ENCODE measurements at regions not wholly inside any gene's neighbourhood (a gene's known extent, or its start where the extent isn't known, plus 50 kb on each side); places are given as distances from the start of the nearest gene placed in this dataset.

DNA sequence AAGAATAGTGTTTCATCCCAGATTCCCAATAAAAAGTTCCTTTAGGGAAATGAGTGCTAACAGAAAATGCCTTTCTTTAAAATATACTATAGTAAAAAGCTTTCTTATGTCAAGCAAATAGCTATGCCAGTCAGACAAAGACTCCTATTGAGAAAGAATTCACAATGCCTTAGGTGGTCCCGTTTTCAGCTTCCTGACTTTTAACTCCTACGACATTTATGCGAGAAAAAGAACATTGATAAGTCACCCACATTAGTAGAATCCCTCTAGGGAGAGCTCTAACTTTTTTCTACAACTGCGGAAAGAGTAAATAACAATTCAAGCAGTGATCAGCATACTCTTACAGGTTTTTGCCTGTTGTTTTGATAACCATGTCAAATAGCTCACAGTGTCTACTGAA lies 750.8 kb upstream of the ACVR2A start:
- ChIA-PET POLR2A (no interaction called here), CTCF (no interaction called here)
- intact Hi-C loops (cut with micrococcal nuclease) = no loop called here
- Mint-ChIP-seq H3K4me1 (no peaks in the 10 kb centered on the region), H3K27me3 (no peaks in the 10 kb centered on the region), H3K4me3 (no peak overlapping the region), H3K9me3 (no peaks in the 10 kb centered on the region), H3K27ac (no peak overlapping the region), H3K36me3 (ENCODE audit: low read depth) (no peaks in the 10 kb centered on the region)
- no peak for TF ChIP-seq CTCF (IDR thresholded peaks at IDR 0.05)
- no peak for ATAC-seq (ENCODE audit: low read depth)
- no peak for DNase-seq

DNA sequence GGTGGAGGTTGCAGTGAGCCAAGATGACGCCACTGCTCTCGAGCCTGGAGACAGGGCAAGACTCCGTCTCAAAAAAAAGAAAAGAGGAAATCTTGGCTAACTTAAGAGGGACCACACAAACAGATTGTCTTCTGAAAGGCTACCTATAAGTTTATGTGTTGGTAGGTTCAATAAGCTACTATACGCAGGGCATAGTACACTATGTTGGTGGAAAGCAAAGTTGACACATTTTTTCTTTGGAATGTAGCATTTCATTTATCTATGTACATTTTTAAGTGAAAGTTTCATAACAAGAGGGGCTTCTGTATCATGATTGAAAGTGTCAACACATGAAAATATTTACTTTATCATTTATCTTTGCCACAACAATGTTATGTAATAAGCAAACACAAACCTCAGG lies 752.6 kb upstream of the ACVR2A start:
- no peak overlapping the region for H3K4me3 Mint-ChIP-seq
- no peaks in the 10 kb centered on the region for H3K36me3 Mint-ChIP-seq (ENCODE audit: low read depth)
- POLR2A ChIA-PET = no interaction called here
- CTCF ChIA-PET = interaction anchor here (2.0 kb wide), 1 partner anchor 10 kb away, joined by 5 read pairs; no protein-coding TSS in a partner anchor
- intact Hi-C loops (cut with micrococcal nuclease) = no loop called here
- ATAC-seq (ENCODE audit: low read depth) (no peak), DNase-seq (no peak)
- H3K4me1 Mint-ChIP-seq = no peaks in the 10 kb centered on the region
- no peaks in the 10 kb centered on the region for H3K27me3 Mint-ChIP-seq
- H3K9me3 Mint-ChIP-seq = no peaks in the 10 kb centered on the region
- no peak overlapping the region for H3K27ac Mint-ChIP-seq
- no peak for TF ChIP-seq CTCF (IDR thresholded peaks at IDR 0.05)

- CTCF ChIA-PET = interaction anchor here (2.0 kb wide), 1 partner anchor 9 kb away, joined by 5 read pairs; no protein-coding TSS in a partner anchor
- POLR2A ChIA-PET = no interaction called here
- ATAC-seq (ENCODE audit: low read depth) = no peak
- no peak for DNase-seq
- no peaks in the 10 kb centered on the region for H3K9me3 Mint-ChIP-seq
- H3K36me3 Mint-ChIP-seq (ENCODE audit: low read depth) = no peaks in the 10 kb centered on the region
- no peak overlapping the region for H3K4me3 Mint-ChIP-seq
- no peaks in the 10 kb centered on the region for H3K4me1 Mint-ChIP-seq
- no peaks in the 10 kb centered on the region for H3K27me3 Mint-ChIP-seq
- no peak for TF ChIP-seq CTCF (IDR thresholded peaks at IDR 0.05)
- H3K27ac Mint-ChIP-seq = no peak overlapping the region
- intact Hi-C loops (cut with micrococcal nuclease) = no loop called here
These were observed 753.4 kb upstream of the ACVR2A start for GRCh38 chr2:147091448-147091847.

DNA sequence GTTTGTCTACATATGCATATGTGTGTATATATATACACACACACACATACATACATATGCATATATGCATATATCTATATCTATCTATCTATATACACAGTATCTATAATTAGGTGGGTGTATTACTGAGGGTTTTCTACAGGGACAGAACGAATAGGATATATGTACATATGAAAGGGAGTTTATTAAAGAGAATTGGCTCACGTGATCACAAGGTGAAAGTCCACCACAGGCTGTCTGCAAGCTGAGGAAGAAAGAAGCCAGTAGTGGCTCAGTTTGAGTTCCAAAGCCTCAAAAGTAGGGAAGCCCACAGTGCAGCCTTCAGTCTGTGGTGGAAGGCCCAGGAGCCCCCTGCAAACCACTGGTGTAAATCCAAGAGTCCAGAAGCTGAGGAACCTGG lies 756.0 kb upstream of the ACVR2A start:
- no peaks in the 10 kb centered on the region for H3K27me3 Mint-ChIP-seq
- intact Hi-C loops (cut with micrococcal nuclease) = no loop called here

DNA sequence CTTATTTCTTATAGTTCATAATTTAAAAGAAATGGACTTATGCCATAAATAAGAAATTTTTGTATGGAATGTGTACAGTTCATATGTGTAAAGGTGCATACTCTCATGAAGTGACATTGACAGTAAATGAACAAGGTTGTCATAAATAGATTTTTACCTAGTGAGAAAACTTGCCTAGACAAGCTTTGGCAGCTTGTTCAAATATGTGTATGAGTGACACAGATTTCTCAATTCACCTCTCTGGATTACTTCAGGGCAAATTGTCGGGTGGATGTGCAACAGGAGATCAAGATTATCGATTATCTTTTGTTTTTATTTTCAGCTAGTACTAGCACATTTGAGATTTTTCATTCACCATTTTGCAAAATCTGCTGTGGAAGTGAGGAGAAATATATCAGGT lies 758.1 kb upstream of the ACVR2A start:
- Mint-ChIP-seq H3K27ac (no peak overlapping the region), H3K9me3 (no peaks in the 10 kb centered on the region), H3K4me1 (no peaks in the 10 kb centered on the region), H3K36me3 (ENCODE audit: low read depth) (no peaks in the 10 kb centered on the region), H3K4me3 (no peak overlapping the region), H3K27me3 (no peaks in the 10 kb centered on the region)
- no peak for TF ChIP-seq CTCF (IDR thresholded peaks at IDR 0.05)
- ATAC-seq (ENCODE audit: low read depth) (no peak), DNase-seq (no peak)
- POLR2A ChIA-PET = no interaction called here
- intact Hi-C loops (cut with micrococcal nuclease) = no loop called here
- CTCF ChIA-PET = interaction anchor here (2.0 kb wide), 1 partner anchor 825 kb away, joined by 6 read pairs; no protein-coding TSS in a partner anchor

More for the DNA sequence above, 756.0 kb upstream of the ACVR2A start:
- Mint-ChIP-seq H3K27ac (no peak overlapping the region), H3K9me3 (no peaks in the 10 kb centered on the region), H3K4me1 (no peaks in the 10 kb centered on the region), H3K4me3 (no peak overlapping the region), H3K36me3 (ENCODE audit: low read depth) (no peaks in the 10 kb centered on the region)
- ChIA-PET POLR2A (no interaction called here), CTCF (interaction anchor here (2.0 kb wide), 1 partner anchor 822 kb away, joined by 6 read pairs; no protein-coding TSS in a partner anchor)
- DNase-seq (no peak), ATAC-seq (ENCODE audit: low read depth) (no peak)
- TF ChIP-seq CTCF (IDR thresholded peaks at IDR 0.05) = no peak
